ENCODE measurements at regions not wholly inside any gene's neighbourhood (a gene's known extent, or its start where the extent isn't known, plus 50 kb on each side); places are given as distances from the start of the nearest gene placed in this dataset.

GRCh38 chr7:49433794-49434193 lies 339.6 kb upstream of the VWC2 start:
- Histone ChIP-seq H3K9me3 (ENCODE audit: control insufficient read depth, insufficient read depth, low read length) (no peaks in the 10 kb centered on the region), H3K9ac (ENCODE audit: low read depth, low read length) (no peak overlapping the region), H3K4me3 (ENCODE audit: low read depth, low read length) (no peak overlapping the region), H3K27me3 (ENCODE audit: control insufficient read depth, insufficient read depth, low read length) (no peaks in the 10 kb centered on the region), H3K4me1 (ENCODE audit: control insufficient read depth, insufficient read depth, low read length) (no peaks in the 10 kb centered on the region), H3K36me3 (ENCODE audit: control insufficient read depth, insufficient read depth, low read length) (no peaks in the 10 kb centered on the region)

- Histone ChIP-seq H3K4me3 (ENCODE audit: low read depth, low read length) (no peak overlapping the region), H3K27me3 (ENCODE audit: control insufficient read depth, insufficient read depth, low read length) (no peaks in the 10 kb centered on the region), H3K36me3 (ENCODE audit: control insufficient read depth, insufficient read depth, low read length) (no peaks in the 10 kb centered on the region), H3K4me1 (ENCODE audit: control insufficient read depth, insufficient read depth, low read length) (no peaks in the 10 kb centered on the region), H3K9ac (ENCODE audit: low read depth, low read length) (no peak overlapping the region), H3K9me3 (ENCODE audit: control insufficient read depth, insufficient read depth, low read length) (no peaks in the 10 kb centered on the region)
Observed at GRCh38 chr7:49434846-49435245, 338.6 kb upstream of the VWC2 start.

GRCh38 chr7:49438281-49438680 lies 335.2 kb upstream of the VWC2 start:
- no peaks in the 10 kb centered on the region for H3K36me3 ChIP-seq (ENCODE audit: control insufficient read depth, insufficient read depth, low read length)
- no peak overlapping the region for H3K4me3 ChIP-seq (ENCODE audit: low read depth, low read length)
- H3K9me3 ChIP-seq (ENCODE audit: control insufficient read depth, insufficient read depth, low read length), result no peaks in the 10 kb centered on the region
- H3K4me1 ChIP-seq (ENCODE audit: control insufficient read depth, insufficient read depth, low read length), result no peaks in the 10 kb centered on the region
- H3K27me3 ChIP-seq (ENCODE audit: control insufficient read depth, insufficient read depth, low read length), result no peaks in the 10 kb centered on the region
- H3K9ac ChIP-seq (ENCODE audit: low read depth, low read length), result no peak overlapping the region

- Histone ChIP-seq H3K9ac (ENCODE audit: low read depth, low read length) (no peak overlapping the region), H3K27me3 (ENCODE audit: control insufficient read depth, insufficient read depth, low read length) (no peaks in the 10 kb centered on the region), H3K4me3 (ENCODE audit: low read depth, low read length) (no peak overlapping the region), H3K9me3 (ENCODE audit: control insufficient read depth, insufficient read depth, low read length) (no peaks in the 10 kb centered on the region), H3K36me3 (ENCODE audit: control insufficient read depth, insufficient read depth, low read length) (no peaks in the 10 kb centered on the region), H3K4me1 (ENCODE audit: control insufficient read depth, insufficient read depth, low read length) (no peaks in the 10 kb centered on the region)
Observed at GRCh38 chr7:49443515-49443914, 329.9 kb upstream of the VWC2 start.

- Histone ChIP-seq H3K36me3 (ENCODE audit: control insufficient read depth, insufficient read depth, low read length) (no peaks in the 10 kb centered on the region), H3K4me1 (ENCODE audit: control insufficient read depth, insufficient read depth, low read length) (no peaks in the 10 kb centered on the region), H3K4me3 (ENCODE audit: low read depth, low read length) (no peak overlapping the region), H3K27me3 (ENCODE audit: control insufficient read depth, insufficient read depth, low read length) (no peaks in the 10 kb centered on the region), H3K9me3 (ENCODE audit: control insufficient read depth, insufficient read depth, low read length) (no peaks in the 10 kb centered on the region), H3K9ac (ENCODE audit: low read depth, low read length) (no peak overlapping the region)
Observed at GRCh38 chr7:49453486-49453885, 320.0 kb upstream of the VWC2 start.

GRCh38 chr7:49479441-49479840 lies 294.0 kb upstream of the VWC2 start:
- Histone ChIP-seq H3K4me3 (ENCODE audit: low read depth, low read length) (no peak overlapping the region), H3K36me3 (ENCODE audit: control insufficient read depth, insufficient read depth, low read length) (no peaks in the 10 kb centered on the region), H3K9ac (ENCODE audit: low read depth, low read length) (no peak overlapping the region), H3K4me1 (ENCODE audit: control insufficient read depth, insufficient read depth, low read length) (no peaks in the 10 kb centered on the region), H3K9me3 (ENCODE audit: control insufficient read depth, insufficient read depth, low read length) (no peaks in the 10 kb centered on the region), H3K27me3 (ENCODE audit: control insufficient read depth, insufficient read depth, low read length) (no peaks in the 10 kb centered on the region)

- no peaks in the 10 kb centered on the region for H3K9me3 ChIP-seq (ENCODE audit: control insufficient read depth, insufficient read depth, low read length)
- H3K4me1 ChIP-seq (ENCODE audit: control insufficient read depth, insufficient read depth, low read length), result no peaks in the 10 kb centered on the region
- H3K36me3 ChIP-seq (ENCODE audit: control insufficient read depth, insufficient read depth, low read length), result no peaks in the 10 kb centered on the region
- no peak overlapping the region for H3K9ac ChIP-seq (ENCODE audit: low read depth, low read length)
- H3K4me3 ChIP-seq (ENCODE audit: low read depth, low read length), result no peak overlapping the region
- no peaks in the 10 kb centered on the region for H3K27me3 ChIP-seq (ENCODE audit: control insufficient read depth, insufficient read depth, low read length)
Observed at GRCh38 chr7:49479936-49480544, 293.4 kb upstream of the VWC2 start.

- Histone ChIP-seq H3K9ac (ENCODE audit: low read depth, low read length) (no peak overlapping the region), H3K4me1 (ENCODE audit: control insufficient read depth, insufficient read depth, low read length) (no peaks in the 10 kb centered on the region)
Observed at GRCh38 chr7:49481075-49481474, 292.4 kb upstream of the VWC2 start.

GRCh38 chr7:49483142-49483541 lies 290.3 kb upstream of the VWC2 start:
- Histone ChIP-seq H3K9me3 (ENCODE audit: control insufficient read depth, insufficient read depth, low read length) (no peaks in the 10 kb centered on the region), H3K36me3 (ENCODE audit: control insufficient read depth, insufficient read depth, low read length) (no peaks in the 10 kb centered on the region), H3K27me3 (ENCODE audit: control insufficient read depth, insufficient read depth, low read length) (no peaks in the 10 kb centered on the region), H3K4me3 (ENCODE audit: low read depth, low read length) (no peak overlapping the region), H3K4me1 (ENCODE audit: control insufficient read depth, insufficient read depth, low read length) (peaks cover 4% of the 10 kb centered on the region), H3K9ac (ENCODE audit: low read depth, low read length) (no peak overlapping the region)

More at GRCh38 chr7:49481075-49481474, 292.4 kb upstream of the VWC2 start:
- H3K4me3 ChIP-seq (ENCODE audit: low read depth, low read length), result no peak overlapping the region
- no peaks in the 10 kb centered on the region for H3K27me3 ChIP-seq (ENCODE audit: control insufficient read depth, insufficient read depth, low read length)
- no peaks in the 10 kb centered on the region for H3K36me3 ChIP-seq (ENCODE audit: control insufficient read depth, insufficient read depth, low read length)
- no peaks in the 10 kb centered on the region for H3K9me3 ChIP-seq (ENCODE audit: control insufficient read depth, insufficient read depth, low read length)

GRCh38 chr7:49486974-49487829 lies 286.2 kb upstream of the VWC2 start:
- Histone ChIP-seq H3K4me1 (ENCODE audit: control insufficient read depth, insufficient read depth, low read length) (peaks cover 10% of the 10 kb centered on the region), H3K36me3 (ENCODE audit: control insufficient read depth, insufficient read depth, low read length) (no peaks in the 10 kb centered on the region), H3K27me3 (ENCODE audit: control insufficient read depth, insufficient read depth, low read length) (no peaks in the 10 kb centered on the region), H3K9me3 (ENCODE audit: control insufficient read depth, insufficient read depth, low read length) (no peaks in the 10 kb centered on the region), H3K4me3 (ENCODE audit: low read depth, low read length) (no peak overlapping the region), H3K9ac (ENCODE audit: low read depth, low read length) (no peak overlapping the region)

GRCh38 chr7:49487830-49488140 lies 285.7 kb upstream of the VWC2 start:
- H3K27me3 ChIP-seq (ENCODE audit: control insufficient read depth, insufficient read depth, low read length), result no peaks in the 10 kb centered on the region
- H3K4me1 ChIP-seq (ENCODE audit: control insufficient read depth, insufficient read depth, low read length), result peaks cover 10% of the 10 kb centered on the region
- no peaks in the 10 kb centered on the region for H3K36me3 ChIP-seq (ENCODE audit: control insufficient read depth, insufficient read depth, low read length)
- H3K9me3 ChIP-seq (ENCODE audit: control insufficient read depth, insufficient read depth, low read length), result no peaks in the 10 kb centered on the region
- no peak overlapping the region for H3K4me3 ChIP-seq (ENCODE audit: low read depth, low read length)
- no peak overlapping the region for H3K9ac ChIP-seq (ENCODE audit: low read depth, low read length)

GRCh38 chr7:49488573-49488972 lies 284.9 kb upstream of the VWC2 start:
- H3K36me3 ChIP-seq (ENCODE audit: control insufficient read depth, insufficient read depth, low read length), result no peaks in the 10 kb centered on the region
- no peak overlapping the region for H3K9ac ChIP-seq (ENCODE audit: low read depth, low read length)
- H3K4me3 ChIP-seq (ENCODE audit: low read depth, low read length), result no peak overlapping the region
- no peaks in the 10 kb centered on the region for H3K9me3 ChIP-seq (ENCODE audit: control insufficient read depth, insufficient read depth, low read length)
- H3K27me3 ChIP-seq (ENCODE audit: control insufficient read depth, insufficient read depth, low read length), result no peaks in the 10 kb centered on the region
- H3K4me1 ChIP-seq (ENCODE audit: control insufficient read depth, insufficient read depth, low read length), result peaks cover 10% of the 10 kb centered on the region
